ENCODE measurements at regions not wholly inside any gene's neighbourhood (a gene's known extent, or its start where the extent isn't known, plus 50 kb on each side); places are given as distances from the start of the nearest gene placed in this dataset.

DNA sequence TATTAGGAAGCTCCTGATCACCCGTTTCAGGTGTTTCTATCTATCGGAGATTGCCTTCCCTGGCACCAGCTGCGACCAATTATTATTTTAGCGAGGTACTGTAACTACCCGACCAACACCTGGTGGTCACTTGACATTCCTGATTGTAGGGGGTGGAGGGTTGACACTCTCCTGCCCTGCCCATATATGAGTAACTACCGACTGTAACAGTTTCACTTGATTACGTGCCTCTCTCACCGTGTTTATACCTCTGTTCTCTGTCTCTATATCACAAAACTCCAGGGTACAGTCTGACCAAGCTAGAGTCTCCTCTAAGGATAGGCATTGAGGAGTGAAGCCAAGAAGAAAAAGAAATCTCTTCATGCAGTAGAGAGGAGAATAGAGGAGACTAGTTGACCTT is 268.0 kb upstream of the LRATD1 start:
- 39% methylated on average over 8 of the region's 8 CpGs for WGBS (ENCODE audit: low lambda C conversion rate)
- no peak overlapping the region for H3K9ac ChIP-seq (ENCODE audit: insufficient read depth, low read depth, low read length)
- no peaks in the 10 kb centered on the region for H3K27me3 ChIP-seq (ENCODE audit: control insufficient read depth in 1 of 2, insufficient read depth in 2 of 2, low read length in 2 of 2)
- H3K4me2 ChIP-seq (ENCODE audit: low read depth, low read length) = no peak overlapping the region
- ChIA-PET POLR2A (no interaction called here), CTCF (ENCODE audit: low intra/inter-chr PET ratio, low total read pairs) (no interaction called here)
- H3K4me3 ChIP-seq (replicated peaks in 1 of 3; ENCODE audit: insufficient read depth in 1 of 3, low read depth in 2 of 3, low read length in 3 of 3) = no peak overlapping the region
- no peak for DNase-seq (ENCODE audit: low spot score)
- intact Hi-C loops (cut with micrococcal nuclease; ENCODE audit: unreplicated experiment) = no loop called here
- no TSS peak for BruUV-seq (replicated peaks)
- no peaks in the 10 kb centered on the region for H3K4me1 ChIP-seq (ENCODE audit: insufficient read depth, low read length)
- ATAC-seq = no peak
- no peaks in the 10 kb centered on the region for H3K36me3 ChIP-seq (replicated peaks in 1 of 2; ENCODE audit: control insufficient read depth in 1 of 2, insufficient read depth in 2 of 2, low read length in 2 of 2)
- peaks cover 71% of the 10 kb centered on the region for H3K9me3 ChIP-seq (ENCODE audit: low read length)
- H3K79me2 ChIP-seq (ENCODE audit: insufficient read depth, low read length) = no peaks in the 10 kb centered on the region
- no peaks in the 10 kb centered on the region for H4K20me1 ChIP-seq (ENCODE audit: insufficient read depth, low read length)
- no peak for FAIRE-seq
- no peak overlapping the region for H3K27ac ChIP-seq (ENCODE audit: extremely low read length, insufficient read depth, low read length)
- in situ Hi-C loops (cut with HindIII; ENCODE audit: extremely low pct_ligation_motif_present, low pct_unique_long_range_greater_than_20kb) = no loop called here
- H2AFZ ChIP-seq (ENCODE audit: low read length) = no peak overlapping the region
- TF ChIP-seq ZNF383 (CRISPR knock-in tag; IDR thresholded peaks at IDR 0.05; ENCODE audit: borderline replicate concordance) (no peak), ZNF121 (CRISPR knock-in tag; IDR thresholded peaks at IDR 0.05) (no peak), MTA3 (CRISPR knock-in tag; IDR thresholded peaks at IDR 0.05) (no peak), ZNF788 (CRISPR knock-in tag; IDR thresholded peaks at IDR 0.05; ENCODE audit: borderline replicate concordance) (no peak), CHD2 (IDR thresholded peaks at IDR 0.05; ENCODE audit: low read depth, low read length) (no peak), MTF2 (CRISPR knock-in tag; IDR thresholded peaks at IDR 0.05; ENCODE audit: borderline replicate concordance) (no peak), GABPB1 (CRISPR knock-in tag; IDR thresholded peaks at IDR 0.05) (no peak), REL (CRISPR knock-in tag; conservative IDR thresholded peaks at IDR 0.05) (no peak), ISX (CRISPR knock-in tag; conservative IDR thresholded peaks at IDR 0.05) (no peak), AGO2 (optimal IDR thresholded peaks at IDR 0.05; ENCODE audit: low read depth, low read length) (no peak), ZNF136 (CRISPR knock-in tag; IDR thresholded peaks at IDR 0.05; ENCODE audit: low read depth) (no peak)
- TF ChIP-seq, protein P1, sequence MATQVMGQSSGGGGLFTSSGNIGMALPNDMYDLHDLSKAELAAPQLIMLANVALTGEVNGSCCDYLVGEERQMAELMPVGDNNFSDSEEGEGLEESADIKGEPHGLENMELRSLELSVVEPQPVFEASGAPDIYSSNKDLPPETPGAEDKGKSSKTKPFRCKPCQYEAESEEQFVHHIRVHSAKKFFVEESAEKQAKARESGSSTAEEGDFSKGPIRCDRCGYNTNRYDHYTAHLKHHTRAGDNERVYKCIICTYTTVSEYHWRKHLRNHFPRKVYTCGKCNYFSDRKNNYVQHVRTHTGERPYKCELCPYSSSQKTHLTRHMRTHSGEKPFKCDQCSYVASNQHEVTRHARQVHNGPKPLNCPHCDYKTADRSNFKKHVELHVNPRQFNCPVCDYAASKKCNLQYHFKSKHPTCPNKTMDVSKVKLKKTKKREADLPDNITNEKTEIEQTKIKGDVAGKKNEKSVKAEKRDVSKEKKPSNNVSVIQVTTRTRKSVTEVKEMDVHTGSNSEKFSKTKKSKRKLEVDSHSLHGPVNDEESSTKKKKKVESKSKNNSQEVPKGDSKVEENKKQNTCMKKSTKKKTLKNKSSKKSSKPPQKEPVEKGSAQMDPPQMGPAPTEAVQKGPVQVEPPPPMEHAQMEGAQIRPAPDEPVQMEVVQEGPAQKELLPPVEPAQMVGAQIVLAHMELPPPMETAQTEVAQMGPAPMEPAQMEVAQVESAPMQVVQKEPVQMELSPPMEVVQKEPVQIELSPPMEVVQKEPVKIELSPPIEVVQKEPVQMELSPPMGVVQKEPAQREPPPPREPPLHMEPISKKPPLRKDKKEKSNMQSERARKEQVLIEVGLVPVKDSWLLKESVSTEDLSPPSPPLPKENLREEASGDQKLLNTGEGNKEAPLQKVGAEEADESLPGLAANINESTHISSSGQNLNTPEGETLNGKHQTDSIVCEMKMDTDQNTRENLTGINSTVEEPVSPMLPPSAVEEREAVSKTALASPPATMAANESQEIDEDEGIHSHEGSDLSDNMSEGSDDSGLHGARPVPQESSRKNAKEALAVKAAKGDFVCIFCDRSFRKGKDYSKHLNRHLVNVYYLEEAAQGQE (IDR thresholded peaks at IDR 0.05; ENCODE audit: borderline replicate concordance in 1 of 2, low read depth in 1 of 2, low read length in 2 of 2) = no peak
- TF ChIP-seq, protein P2, sequence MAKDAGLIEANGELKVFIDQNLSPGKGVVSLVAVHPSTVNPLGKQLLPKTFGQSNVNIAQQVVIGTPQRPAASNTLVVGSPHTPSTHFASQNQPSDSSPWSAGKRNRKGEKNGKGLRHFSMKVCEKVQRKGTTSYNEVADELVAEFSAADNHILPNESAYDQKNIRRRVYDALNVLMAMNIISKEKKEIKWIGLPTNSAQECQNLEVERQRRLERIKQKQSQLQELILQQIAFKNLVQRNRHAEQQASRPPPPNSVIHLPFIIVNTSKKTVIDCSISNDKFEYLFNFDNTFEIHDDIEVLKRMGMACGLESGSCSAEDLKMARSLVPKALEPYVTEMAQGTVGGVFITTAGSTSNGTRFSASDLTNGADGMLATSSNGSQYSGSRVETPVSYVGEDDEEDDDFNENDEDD (CRISPR knock-in tag; IDR thresholded peaks at IDR 0.05; ENCODE audit: borderline replicate concordance) = no peak
- TF ChIP-seq, protein P3, sequence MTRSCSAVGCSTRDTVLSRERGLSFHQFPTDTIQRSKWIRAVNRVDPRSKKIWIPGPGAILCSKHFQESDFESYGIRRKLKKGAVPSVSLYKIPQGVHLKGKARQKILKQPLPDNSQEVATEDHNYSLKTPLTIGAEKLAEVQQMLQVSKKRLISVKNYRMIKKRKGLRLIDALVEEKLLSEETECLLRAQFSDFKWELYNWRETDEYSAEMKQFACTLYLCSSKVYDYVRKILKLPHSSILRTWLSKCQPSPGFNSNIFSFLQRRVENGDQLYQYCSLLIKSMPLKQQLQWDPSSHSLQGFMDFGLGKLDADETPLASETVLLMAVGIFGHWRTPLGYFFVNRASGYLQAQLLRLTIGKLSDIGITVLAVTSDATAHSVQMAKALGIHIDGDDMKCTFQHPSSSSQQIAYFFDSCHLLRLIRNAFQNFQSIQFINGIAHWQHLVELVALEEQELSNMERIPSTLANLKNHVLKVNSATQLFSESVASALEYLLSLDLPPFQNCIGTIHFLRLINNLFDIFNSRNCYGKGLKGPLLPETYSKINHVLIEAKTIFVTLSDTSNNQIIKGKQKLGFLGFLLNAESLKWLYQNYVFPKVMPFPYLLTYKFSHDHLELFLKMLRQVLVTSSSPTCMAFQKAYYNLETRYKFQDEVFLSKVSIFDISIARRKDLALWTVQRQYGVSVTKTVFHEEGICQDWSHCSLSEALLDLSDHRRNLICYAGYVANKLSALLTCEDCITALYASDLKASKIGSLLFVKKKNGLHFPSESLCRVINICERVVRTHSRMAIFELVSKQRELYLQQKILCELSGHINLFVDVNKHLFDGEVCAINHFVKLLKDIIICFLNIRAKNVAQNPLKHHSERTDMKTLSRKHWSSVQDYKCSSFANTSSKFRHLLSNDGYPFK (CRISPR knock-in tag; IDR thresholded peaks at IDR 0.05; ENCODE audit: borderline replicate concordance) = no peak
- TF ChIP-seq, protein P4, sequence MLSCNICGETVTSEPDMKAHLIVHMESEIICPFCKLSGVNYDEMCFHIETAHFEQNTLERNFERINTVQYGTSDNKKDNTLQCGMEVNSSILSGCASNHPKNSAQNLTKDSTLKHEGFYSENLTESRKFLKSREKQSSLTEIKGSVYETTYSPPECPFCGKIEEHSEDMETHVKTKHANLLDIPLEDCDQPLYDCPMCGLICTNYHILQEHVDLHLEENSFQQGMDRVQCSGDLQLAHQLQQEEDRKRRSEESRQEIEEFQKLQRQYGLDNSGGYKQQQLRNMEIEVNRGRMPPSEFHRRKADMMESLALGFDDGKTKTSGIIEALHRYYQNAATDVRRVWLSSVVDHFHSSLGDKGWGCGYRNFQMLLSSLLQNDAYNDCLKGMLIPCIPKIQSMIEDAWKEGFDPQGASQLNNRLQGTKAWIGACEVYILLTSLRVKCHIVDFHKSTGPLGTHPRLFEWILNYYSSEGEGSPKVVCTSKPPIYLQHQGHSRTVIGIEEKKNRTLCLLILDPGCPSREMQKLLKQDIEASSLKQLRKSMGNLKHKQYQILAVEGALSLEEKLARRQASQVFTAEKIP (CRISPR knock-in tag; IDR thresholded peaks at IDR 0.05; ENCODE audit: borderline replicate concordance) = no peak

Data from HepG2 (cell line).